NB4 (cell line): ENCODE measurements at regions not wholly inside any gene's neighbourhood (a gene's known extent, or its start where the extent isn't known, plus 50 kb on each side); places are given as distances from the start of the nearest gene placed in this dataset.

ENCODE experiments used
- DNase-seq: peaks from one replicate; pipeline ENCODE4 v3.0.0; 2010; ENCODE audit warnings: low read depth
- H3K4me3 ChIP-seq: one replicate; pipeline ENCODE4 v1.5.1; 2011; ENCODE audit warnings: mild to moderate bottlenecking, low read depth, low read length, moderate library complexity
- MYC ChIP-seq: IDR thresholded peaks from 2 replicates; pipeline ENCODE4 v1.6.1; 2011; ENCODE audit warnings: low read depth, low read length
- POLR2A ChIP-seq: IDR thresholded peaks from 2 replicates; pipeline ENCODE4 v1.6.1; 2011; ENCODE audit warnings: mild to moderate bottlenecking; ENCODE audit not compliant: insufficient read length; ENCODE audit errors: extremely low read depth
- TF ChIP-seq, protein P1 (sequence below): IDR thresholded peaks from 2 replicates; pipeline ENCODE4 v1.6.1; 2011; ENCODE audit warnings: low read depth, low read length
- TF ChIP-seq, protein P2 (sequence below): IDR thresholded peaks from one replicate; pipeline ENCODE4 v1.5.1; 2012; ENCODE audit warnings: low read depth, low read length

DNA sequence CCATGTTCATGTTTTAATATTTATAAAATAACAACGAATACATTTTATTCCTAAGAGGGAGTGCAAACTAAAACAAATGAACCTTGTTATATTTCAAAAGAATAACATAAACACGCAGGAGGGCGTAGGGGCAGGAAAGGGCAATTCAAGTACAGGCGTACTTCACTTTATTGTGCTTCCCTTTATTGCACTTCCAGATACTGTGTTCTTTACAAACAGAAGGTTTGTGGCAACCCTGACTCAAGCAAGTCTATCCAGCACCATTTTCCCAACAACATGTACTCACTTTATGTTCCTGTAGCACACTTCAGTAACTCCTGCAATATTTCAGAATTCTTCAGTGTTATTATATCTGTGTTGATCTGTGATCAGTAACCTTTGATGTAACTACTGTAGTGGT, 84.6 kb upstream of the PLEKHA5 start:
- no peak overlapping the region for H3K4me3 ChIP-seq
- TF ChIP-seq POLR2A, result no peak
- TF ChIP-seq MYC, result no peak
- TF ChIP-seq, protein P1, sequence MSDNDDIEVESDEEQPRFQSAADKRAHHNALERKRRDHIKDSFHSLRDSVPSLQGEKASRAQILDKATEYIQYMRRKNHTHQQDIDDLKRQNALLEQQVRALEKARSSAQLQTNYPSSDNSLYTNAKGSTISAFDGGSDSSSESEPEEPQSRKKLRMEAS, result no peak
- DNase-seq, result no peak

DNA sequence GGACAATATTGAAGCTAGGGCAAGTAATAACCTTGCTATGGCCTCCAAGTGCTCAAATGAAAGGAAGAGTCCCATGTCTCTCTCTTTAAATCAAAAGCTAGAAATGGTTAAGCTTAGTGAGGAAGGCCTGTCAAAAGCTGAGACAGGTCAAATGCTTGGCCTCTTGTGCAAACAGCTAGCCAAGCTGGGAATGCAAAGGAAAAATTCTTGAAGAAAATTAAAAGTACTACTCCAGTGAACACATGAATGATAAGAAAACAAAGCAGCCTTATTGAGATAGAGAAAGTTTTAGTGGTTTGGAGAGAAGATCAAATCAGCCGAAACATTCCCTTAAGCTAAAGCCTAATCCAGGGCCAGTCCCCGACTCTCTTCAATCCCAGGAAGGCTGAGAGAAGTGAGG, 84.1 kb upstream of the PLEKHA5 start:
- no peak overlapping the region for H3K4me3 ChIP-seq
- no peak for DNase-seq
- no peak for TF ChIP-seq POLR2A
- TF ChIP-seq, protein P1, result no peak
- TF ChIP-seq, protein P2, sequence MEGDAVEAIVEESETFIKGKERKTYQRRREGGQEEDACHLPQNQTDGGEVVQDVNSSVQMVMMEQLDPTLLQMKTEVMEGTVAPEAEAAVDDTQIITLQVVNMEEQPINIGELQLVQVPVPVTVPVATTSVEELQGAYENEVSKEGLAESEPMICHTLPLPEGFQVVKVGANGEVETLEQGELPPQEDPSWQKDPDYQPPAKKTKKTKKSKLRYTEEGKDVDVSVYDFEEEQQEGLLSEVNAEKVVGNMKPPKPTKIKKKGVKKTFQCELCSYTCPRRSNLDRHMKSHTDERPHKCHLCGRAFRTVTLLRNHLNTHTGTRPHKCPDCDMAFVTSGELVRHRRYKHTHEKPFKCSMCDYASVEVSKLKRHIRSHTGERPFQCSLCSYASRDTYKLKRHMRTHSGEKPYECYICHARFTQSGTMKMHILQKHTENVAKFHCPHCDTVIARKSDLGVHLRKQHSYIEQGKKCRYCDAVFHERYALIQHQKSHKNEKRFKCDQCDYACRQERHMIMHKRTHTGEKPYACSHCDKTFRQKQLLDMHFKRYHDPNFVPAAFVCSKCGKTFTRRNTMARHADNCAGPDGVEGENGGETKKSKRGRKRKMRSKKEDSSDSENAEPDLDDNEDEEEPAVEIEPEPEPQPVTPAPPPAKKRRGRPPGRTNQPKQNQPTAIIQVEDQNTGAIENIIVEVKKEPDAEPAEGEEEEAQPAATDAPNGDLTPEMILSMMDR, result no peak
- TF ChIP-seq MYC, result no peak

DNA sequence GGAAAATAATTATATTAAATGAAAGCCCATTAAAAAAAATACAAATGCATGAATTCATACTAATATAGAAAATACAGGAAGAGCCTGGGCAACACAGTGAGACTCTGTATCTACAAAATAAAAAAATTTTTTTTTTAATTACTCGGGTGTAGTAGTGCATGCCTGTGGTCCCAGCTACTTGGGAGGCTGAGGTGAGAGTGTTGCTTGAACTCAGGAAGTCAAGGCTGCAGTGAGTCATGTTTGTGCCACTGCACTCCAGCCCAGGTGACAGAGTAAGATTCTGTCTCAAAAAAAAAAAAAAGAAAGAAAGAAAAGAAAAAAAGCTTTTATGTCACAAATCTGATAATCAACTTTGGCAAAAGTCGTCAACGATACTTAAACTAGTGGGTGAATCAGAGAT, 80.6 kb upstream of the PLEKHA5 start:
- H3K4me3 ChIP-seq, result no peak overlapping the region
- TF ChIP-seq, protein P1, result no peak
- TF ChIP-seq, protein P2, result no peak
- no peak for TF ChIP-seq MYC
- TF ChIP-seq POLR2A, result no peak
- DNase-seq, result no peak

DNA sequence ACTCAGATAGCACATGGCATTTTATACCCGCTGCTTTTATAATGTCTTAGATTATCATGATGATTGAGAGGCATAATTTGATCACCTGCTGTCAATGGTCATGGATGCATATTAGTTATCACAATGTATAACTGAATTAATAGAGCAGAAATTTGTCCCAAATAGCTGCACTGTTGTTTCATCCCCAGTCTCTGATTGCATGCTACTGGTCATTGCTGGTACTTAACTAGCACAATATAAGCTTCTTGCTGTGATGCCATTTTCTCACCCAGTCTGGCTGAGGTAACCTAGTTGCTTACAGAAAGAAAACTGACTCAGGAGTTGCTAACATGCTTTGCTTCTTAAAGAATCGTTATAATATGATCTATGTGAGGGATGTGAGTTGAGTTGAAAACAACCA, 76.8 kb upstream of the PLEKHA5 start:
- DNase-seq, result no peak

DNA sequence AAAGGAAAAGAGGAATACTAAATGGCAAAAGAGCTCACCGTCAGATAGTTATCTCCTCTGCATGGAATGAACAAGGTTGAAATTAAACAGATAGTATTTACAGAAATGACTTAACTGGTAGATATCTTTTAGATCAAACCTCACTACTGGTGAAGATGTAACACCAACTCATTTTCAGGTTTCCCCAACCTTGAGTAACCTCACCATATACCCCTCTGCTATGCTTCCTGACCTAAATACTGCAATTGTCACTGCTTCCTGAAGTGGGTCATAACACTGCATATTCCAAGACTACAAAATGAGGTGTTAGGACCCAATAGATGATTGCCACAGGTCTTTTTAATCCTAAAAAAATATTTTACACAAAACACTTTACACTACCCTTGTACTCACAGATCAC, 76.3 kb upstream of the PLEKHA5 start:
- no peak overlapping the region for H3K4me3 ChIP-seq
- no peak for DNase-seq
- no peak for TF ChIP-seq POLR2A
- TF ChIP-seq, protein P2, result no peak
- TF ChIP-seq, protein P1, result no peak
- no peak for TF ChIP-seq MYC

More for the DNA sequence above, 76.8 kb upstream of the PLEKHA5 start:
- TF ChIP-seq MYC, result no peak
- TF ChIP-seq, protein P2, result no peak
- TF ChIP-seq POLR2A, result no peak
- TF ChIP-seq, protein P1, result no peak
- no peak overlapping the region for H3K4me3 ChIP-seq

DNA sequence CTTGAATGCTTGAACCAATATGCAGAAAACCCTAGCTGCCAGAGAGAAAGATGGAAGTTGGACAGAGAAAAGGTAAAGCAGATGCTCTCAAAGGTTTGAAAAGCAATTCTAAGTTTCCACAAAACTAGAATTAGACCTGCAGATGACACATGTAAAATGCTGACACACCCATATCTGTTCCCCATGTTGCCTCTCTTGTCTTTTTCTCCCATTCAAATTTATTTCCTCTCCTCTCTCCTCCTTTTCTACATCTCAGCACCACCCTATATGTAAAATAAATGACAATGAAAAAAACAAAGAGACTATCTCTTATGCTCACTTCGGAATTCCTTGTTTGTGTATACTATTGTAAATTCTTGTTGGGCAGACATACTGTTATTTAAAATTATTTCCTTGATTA, 75.5 kb upstream of the PLEKHA5 start:
- no peak for TF ChIP-seq POLR2A
- TF ChIP-seq, protein P2, result no peak
- TF ChIP-seq, protein P1, result no peak
- TF ChIP-seq MYC, result no peak
- no peak overlapping the region for H3K4me3 ChIP-seq
- no peak for DNase-seq
